K562 (cell line): ENCODE measurements at regions not wholly inside any gene's neighbourhood (a gene's known extent, or its start where the extent isn't known, plus 50 kb on each side); places are given as distances from the start of the nearest gene placed in this dataset.

Experiments used
- ARID1B ChIP-seq: fragments of 450-650 bp; IDR thresholded peaks from 2 replicates; pipeline ENCODE4 v1.6.1; 2016; ENCODE audit warnings: antibody characterized with exemption, mild to moderate bottlenecking, inconsistent platforms
- ASH1L ChIP-seq: fragments of 450-650 bp; IDR thresholded peaks from 2 replicates; pipeline ENCODE4 v1.6.1; 2018; ENCODE audit warnings: borderline replicate concordance, mild to moderate bottlenecking, low read depth; ENCODE audit not compliant: partially characterized antibody
- CHCHD3 ChIP-seq: fragments of 250-450 bp; sonication (Bioruptor Pico); IDR thresholded peaks from 2 replicates; pipeline ENCODE4 v2.1.2; 2022; ENCODE audit warnings: mild to moderate bottlenecking
- EHMT2 ChIP-seq: fragments of 450-650 bp; IDR thresholded peaks from 2 replicates; pipeline ENCODE4 v1.6.1; 2018; ENCODE audit warnings: antibody characterized with exemption
- HDAC2 ChIP-seq: fragments of 450-650 bp; IDR thresholded peaks from 2 replicates; pipeline ENCODE4 v1.6.1; 2016; ENCODE audit warnings: mild to moderate bottlenecking
- PHTF2 ChIP-seq: fragments of 250-450 bp; sonication (Bioruptor Pico); IDR thresholded peaks from 2 replicates; pipeline ENCODE4 v1.5.0; 2021; ENCODE audit warnings: mild to moderate bottlenecking
- RAD51 ChIP-seq: fragments of 450-650 bp; IDR thresholded peaks from 2 replicates; pipeline ENCODE4 v1.7.1; 2016; ENCODE audit warnings: low read depth, mild to moderate bottlenecking, borderline replicate concordance
- SRSF1 ChIP-seq: fragments of 200-400 bp; formaldehyde crosslinking; IDR thresholded peaks from 2 replicates; pipeline ENCODE4 v1.6.1; 2017; ENCODE audit warnings: mild to moderate bottlenecking, low read depth, low read length, moderate library complexity
- ZFP36 ChIP-seq: fragments of 150-350 bp; IDR thresholded peaks from 2 replicates; pipeline ENCODE4 v1.6.1; 2018; ENCODE audit warnings: low read length, low read depth; ENCODE audit not compliant: partially characterized antibody
- ZNF165 ChIP-seq: fragments of 250-450 bp; sonication (Bioruptor Pico); IDR thresholded peaks from 2 replicates; pipeline ENCODE4 v1.4.0; 2020; ENCODE audit warnings: borderline replicate concordance
- ZNF717 ChIP-seq: fragments of 250-450 bp; sonication (Bioruptor Pico); IDR thresholded peaks from 2 replicates; pipeline ENCODE4 v1.5.0; 2021
- ZSCAN29 ChIP-seq: fragments of 450-650 bp; IDR thresholded peaks from 2 replicates; pipeline ENCODE4 v1.6.1; 2017
- TF ChIP-seq, protein P1 (sequence below), 2 experiments: fragments of 450-650 bp; formaldehyde crosslinking in 1 of 2; IDR thresholded peaks; 2 replicates each; pipeline versions ENCODE4 v1.4.0 to v1.6.1; 2014 to 2020; ENCODE audit warnings: mild to moderate bottlenecking in 2 of 2, borderline replicate concordance in 1 of 2, low read depth in 1 of 2
- TF ChIP-seq, protein P2 (sequence below), 3 experiments: fragments of 200-800 bp in 1 of 3; fragments of 250-450 bp in 1 of 3; fragments of 450-650 bp in 1 of 3; sonication (Bioruptor Pico) in 1 of 3; sonication (Bioruptor generic) in 1 of 3; formaldehyde crosslinking in 1 of 3; IDR thresholded peaks; 2 replicates each; pipeline versions ENCODE4 v1.6.1 to v1.8.0; 2016 to 2022; ENCODE audit warnings: mild to moderate bottlenecking in 2 of 3, missing genetic modification characterization in 2 of 3, missing compliant biosample characterization in 1 of 3, moderate library complexity in 1 of 3

DNA sequence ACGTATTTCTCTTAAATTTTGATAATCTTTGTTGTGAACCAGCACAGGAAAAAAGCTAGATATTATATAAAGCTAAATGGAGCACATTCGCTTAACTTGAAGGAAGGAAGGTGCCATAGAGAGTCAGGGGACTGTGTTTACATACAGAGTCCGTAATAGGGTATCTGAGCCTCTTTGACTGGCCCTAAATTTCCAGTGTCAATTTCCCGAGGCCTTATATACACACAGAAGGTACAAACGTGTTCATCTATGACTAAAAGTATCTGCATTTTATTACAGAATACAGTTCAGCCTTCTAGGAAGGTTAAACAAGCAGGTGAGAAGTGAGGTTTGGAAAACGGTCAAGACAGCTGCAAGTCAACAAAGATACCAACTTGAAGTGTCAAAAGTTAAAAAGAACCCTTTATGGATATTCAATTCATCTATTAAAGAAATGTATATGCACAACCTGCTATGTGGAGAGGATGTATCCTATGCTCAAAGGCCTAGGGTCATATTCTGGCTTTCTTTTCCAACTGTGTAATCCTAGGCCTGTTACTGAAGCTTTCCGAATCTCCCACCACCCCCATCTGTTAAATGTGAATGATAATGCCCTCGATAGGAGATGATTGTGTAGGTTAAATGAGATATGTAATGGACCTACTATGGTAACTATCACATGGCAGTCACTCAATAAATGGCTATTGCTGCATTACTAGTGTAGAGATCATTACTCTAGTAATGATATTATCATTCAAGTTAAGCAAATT lies 263.7 kb upstream of the MAF start (continued):
- TF ChIP-seq, protein P1, sequence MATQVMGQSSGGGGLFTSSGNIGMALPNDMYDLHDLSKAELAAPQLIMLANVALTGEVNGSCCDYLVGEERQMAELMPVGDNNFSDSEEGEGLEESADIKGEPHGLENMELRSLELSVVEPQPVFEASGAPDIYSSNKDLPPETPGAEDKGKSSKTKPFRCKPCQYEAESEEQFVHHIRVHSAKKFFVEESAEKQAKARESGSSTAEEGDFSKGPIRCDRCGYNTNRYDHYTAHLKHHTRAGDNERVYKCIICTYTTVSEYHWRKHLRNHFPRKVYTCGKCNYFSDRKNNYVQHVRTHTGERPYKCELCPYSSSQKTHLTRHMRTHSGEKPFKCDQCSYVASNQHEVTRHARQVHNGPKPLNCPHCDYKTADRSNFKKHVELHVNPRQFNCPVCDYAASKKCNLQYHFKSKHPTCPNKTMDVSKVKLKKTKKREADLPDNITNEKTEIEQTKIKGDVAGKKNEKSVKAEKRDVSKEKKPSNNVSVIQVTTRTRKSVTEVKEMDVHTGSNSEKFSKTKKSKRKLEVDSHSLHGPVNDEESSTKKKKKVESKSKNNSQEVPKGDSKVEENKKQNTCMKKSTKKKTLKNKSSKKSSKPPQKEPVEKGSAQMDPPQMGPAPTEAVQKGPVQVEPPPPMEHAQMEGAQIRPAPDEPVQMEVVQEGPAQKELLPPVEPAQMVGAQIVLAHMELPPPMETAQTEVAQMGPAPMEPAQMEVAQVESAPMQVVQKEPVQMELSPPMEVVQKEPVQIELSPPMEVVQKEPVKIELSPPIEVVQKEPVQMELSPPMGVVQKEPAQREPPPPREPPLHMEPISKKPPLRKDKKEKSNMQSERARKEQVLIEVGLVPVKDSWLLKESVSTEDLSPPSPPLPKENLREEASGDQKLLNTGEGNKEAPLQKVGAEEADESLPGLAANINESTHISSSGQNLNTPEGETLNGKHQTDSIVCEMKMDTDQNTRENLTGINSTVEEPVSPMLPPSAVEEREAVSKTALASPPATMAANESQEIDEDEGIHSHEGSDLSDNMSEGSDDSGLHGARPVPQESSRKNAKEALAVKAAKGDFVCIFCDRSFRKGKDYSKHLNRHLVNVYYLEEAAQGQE (IDR thresholded peaks at IDR 0.05; ENCODE audit: borderline replicate concordance), result no peak
- TF ChIP-seq, protein P1 (CRISPR knock-in tag; IDR thresholded peaks at IDR 0.05; ENCODE audit: low read depth), result no peak
- no peak for TF ChIP-seq PHTF2 (CRISPR knock-in tag)
- no peak for TF ChIP-seq ZFP36
- no peak for TF ChIP-seq EHMT2
- TF ChIP-seq ASH1L, result no peak
- TF ChIP-seq RAD51, result no peak
- no peak for TF ChIP-seq ZNF165 (CRISPR knock-in tag)
- TF ChIP-seq ZSCAN29, result no peak
- no peak for TF ChIP-seq CHCHD3 (CRISPR knock-in tag)
- TF ChIP-seq SRSF1, result no peak
- TF ChIP-seq ARID1B, result 0 out of 2 replicates have a peak, but pooled peaks have one; percentile 2
- peak; percentile 74; the same call in 1 of the 2 replicates for TF ChIP-seq ZNF717 (CRISPR knock-in tag)
- TF ChIP-seq, protein P2, sequence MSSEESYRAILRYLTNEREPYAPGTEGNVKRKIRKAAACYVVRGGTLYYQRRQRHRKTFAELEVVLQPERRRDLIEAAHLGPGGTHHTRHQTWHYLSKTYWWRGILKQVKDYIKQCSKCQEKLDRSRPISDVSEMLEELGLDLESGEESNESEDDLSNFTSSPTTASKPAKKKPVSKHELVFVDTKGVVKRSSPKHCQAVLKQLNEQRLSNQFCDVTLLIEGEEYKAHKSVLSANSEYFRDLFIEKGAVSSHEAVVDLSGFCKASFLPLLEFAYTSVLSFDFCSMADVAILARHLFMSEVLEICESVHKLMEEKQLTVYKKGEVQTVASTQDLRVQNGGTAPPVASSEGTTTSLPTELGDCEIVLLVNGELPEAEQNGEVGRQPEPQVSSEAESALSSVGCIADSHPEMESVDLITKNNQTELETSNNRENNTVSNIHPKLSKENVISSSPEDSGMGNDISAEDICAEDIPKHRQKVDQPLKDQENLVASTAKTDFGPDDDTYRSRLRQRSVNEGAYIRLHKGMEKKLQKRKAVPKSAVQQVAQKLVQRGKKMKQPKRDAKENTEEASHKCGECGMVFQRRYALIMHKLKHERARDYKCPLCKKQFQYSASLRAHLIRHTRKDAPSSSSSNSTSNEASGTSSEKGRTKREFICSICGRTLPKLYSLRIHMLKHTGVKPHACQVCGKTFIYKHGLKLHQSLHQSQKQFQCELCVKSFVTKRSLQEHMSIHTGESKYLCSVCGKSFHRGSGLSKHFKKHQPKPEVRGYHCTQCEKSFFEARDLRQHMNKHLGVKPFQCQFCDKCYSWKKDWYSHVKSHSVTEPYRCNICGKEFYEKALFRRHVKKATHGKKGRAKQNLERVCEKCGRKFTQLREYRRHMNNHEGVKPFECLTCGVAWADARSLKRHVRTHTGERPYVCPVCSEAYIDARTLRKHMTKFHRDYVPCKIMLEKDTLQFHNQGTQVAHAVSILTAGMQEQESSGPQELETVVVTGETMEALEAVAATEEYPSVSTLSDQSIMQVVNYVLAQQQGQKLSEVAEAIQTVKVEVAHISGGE (CRISPR knock-in tag; IDR thresholded peaks at IDR 0.05), result peak in 1 of 3 experiments; percentile 49; a peak in 2 of 6 replicates
- TF ChIP-seq HDAC2, result 0 out of 2 replicates have a peak, but pooled peaks have one; percentile 33
